NCI-H2081 treated with DMSO at 0.1 percent for 48 hours (cell line): ENCODE measurements at regions not wholly inside any gene's neighbourhood (a gene's known extent, or its start where the extent isn't known, plus 50 kb on each side); places are given as distances from the start of the nearest gene placed in this dataset.

Experiments
- DNase-seq: peaks from one replicate; lab custom pipeline; 2025; lab: John Stamatoyannopoulos, UW

DNA sequence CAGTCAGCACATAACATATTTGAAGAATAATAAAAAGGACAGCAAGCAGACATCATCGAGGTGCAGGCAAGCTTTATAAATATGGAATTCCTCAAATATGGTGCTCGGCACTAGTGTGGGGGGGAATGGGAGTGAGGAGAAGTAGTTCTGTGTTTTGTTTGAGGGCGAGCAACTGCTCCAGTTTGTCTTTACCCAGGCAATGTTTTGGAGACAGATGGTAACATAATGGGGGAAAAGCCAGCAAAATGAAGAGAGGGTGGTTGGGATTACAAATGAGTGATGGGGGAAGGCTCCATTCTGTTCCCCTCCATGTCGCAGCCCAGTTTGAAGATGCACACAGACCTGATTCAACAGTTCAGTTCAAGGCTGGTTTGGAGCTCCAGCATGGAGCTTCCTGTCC, 572.9 kb upstream of the DIPK2B start:
- no peak for DNase-seq

- DNase-seq: no peak
Observed at GRCh38 chrX:45771560-45772340, 571.1 kb upstream of the DIPK2B start.

DNA sequence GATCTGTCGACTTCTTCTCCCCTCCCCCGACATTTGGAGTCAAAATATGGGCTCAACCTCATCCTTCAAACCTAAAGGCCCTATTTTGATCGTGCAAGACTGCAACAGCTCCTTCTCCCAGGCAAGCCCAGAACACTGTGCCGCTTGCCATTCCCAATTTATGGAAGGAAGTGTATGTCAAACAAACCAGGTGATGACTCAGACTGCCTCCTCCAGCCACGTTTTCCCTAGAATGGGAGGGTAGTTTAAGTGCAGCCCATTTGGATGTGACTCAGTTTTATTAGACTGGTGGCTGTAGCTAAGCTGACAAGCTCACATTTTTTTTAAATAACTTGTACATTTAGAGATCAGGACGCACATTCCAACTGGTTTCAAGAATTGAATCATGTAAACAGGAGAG, 570.4 kb upstream of the DIPK2B start:
- DNase-seq: no peak

DNA sequence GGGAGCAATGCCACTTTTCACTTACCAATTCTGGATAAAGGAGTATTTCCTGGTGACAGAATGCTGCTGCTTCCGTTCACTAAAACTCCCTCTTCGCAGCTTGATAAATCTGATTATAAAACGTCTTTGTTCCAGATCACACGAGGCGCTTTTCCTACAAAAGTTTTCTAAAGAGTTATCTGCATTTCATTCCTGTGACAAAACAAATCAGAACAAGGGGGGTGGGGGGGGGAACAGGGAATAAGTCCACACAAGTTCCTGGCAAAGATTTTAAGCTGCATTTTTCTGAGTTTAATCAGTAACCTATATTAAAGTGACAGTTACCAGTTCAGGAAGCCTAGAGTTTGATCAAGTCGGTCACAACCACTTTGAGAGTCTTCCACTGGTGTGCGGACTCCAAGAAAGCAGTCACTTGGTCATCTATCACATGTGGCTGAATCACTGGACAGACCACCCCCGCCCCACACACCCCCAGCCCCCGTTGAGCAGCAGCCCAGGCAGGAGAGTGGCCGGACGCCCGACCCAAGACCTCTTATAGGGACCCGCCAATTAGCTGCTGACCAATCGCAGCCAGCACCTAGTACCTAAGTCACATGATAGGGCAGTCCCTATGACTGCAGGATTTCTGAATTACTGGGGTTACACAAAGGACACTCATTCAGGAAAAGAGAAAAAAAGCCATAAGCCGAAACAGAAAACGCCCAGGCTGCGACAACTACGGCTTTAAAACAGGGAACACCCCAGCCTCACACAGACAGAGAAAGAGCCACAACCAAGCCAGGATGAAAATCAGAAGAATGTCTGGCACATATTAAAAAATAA, 569.3 kb upstream of the DIPK2B start:
- DNase-seq: no peak

DNA sequence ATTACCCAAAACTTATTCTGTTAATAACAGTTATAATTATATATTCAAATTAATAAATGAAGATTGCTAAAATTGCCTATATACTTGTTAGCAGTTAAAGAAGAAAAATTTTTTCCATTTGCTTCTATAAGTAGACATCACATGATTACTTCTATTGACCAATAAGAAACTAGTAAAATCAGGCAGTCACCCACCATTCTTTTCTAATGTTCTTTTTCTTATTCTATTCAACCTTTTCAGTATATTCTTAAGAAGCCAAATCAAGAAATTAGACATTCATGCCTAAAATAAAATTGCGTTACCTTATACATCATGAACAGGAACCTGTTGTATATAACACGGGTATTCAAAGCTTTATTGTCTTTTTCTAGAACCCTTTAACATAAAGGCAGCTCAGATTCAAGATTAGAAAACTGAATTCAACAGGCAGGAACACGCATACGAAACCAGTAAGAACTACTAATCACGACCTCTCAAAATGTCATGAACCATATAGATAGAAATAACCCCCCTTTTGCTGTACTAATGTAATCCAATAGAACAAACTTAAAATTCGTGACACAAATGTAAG, 568.1 kb upstream of the DIPK2B start:
- DNase-seq: no peak

DNA sequence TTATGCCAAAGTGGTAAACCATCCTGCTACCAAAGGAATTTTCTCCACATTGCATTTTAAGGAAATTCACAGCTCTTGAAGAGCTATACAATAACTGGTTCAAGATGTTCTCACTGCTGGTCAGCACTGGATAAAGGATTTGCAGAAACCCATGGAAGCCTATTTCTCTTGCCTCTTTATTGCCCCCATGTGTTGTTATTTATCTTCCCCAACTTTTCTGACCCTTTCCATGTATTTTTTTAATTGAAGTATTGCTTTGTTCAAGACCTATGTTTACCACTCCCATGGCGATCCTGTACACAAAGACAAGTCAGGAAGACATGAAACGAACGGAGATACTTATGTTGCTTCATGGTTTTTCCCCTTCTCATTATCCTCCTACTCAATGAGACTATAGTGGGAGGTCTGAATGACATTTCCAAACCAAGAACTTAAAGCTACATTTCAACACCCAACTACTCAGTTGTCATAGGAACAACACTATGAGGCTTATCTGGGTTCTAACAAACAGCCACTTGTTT, 566.4 kb upstream of the DIPK2B start:
- no peak for DNase-seq

- DNase-seq: no peak
Observed at GRCh38 chrX:45765767-45766166, 565.1 kb upstream of the DIPK2B start.

DNA sequence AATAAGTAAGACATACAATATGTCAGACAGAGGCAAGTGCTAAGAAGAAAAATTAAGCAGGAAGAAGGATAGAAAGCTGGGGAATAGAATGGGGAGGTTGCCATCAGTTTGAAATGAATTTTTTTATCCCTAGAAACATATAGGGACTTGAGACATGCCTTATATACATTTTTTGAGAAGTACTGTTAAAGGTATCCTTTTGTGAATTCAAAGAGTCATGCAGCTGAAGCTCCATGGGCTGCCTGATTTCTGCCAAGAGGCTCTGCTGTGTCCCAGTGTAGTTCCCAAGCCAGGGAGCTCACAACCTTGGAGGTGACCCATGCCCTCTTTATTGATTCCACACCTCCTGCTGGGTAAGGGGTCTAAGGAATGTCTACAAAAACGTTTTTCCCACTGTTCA, 564.6 kb upstream of the DIPK2B start:
- DNase-seq: no peak

- DNase-seq: no peak
Observed at GRCh38 chrX:45762699-45763647, 562.3 kb upstream of the DIPK2B start.

- DNase-seq: no peak
Observed at GRCh38 chrX:45761920-45762319, 561.2 kb upstream of the DIPK2B start.

DNA sequence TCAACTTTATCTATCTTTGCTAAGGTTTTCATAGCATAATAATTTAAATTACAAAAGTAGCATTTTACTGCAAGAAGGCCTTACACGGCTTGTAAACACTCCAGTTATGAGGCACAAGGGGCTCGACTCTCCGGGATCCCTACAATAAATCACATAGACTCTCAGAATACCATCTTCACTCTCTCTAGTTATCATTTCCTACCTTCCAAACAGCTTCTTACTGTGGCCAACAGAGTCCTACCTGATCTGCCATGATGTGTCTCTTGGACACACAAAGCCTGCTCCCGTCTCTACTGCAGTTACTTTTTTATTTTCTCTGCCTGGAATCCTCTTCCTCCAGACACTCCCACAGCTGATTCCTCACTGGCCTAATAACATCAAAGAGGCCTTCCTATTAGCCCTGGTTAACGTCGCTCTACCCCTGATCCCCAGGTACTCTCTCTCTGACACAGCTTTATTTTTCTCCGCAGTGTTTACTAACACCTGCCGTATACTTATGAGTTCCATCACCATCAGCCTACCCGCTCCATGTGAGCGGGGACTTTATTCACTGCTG, 559.6 kb upstream of the DIPK2B start:
- no peak for DNase-seq

DNA sequence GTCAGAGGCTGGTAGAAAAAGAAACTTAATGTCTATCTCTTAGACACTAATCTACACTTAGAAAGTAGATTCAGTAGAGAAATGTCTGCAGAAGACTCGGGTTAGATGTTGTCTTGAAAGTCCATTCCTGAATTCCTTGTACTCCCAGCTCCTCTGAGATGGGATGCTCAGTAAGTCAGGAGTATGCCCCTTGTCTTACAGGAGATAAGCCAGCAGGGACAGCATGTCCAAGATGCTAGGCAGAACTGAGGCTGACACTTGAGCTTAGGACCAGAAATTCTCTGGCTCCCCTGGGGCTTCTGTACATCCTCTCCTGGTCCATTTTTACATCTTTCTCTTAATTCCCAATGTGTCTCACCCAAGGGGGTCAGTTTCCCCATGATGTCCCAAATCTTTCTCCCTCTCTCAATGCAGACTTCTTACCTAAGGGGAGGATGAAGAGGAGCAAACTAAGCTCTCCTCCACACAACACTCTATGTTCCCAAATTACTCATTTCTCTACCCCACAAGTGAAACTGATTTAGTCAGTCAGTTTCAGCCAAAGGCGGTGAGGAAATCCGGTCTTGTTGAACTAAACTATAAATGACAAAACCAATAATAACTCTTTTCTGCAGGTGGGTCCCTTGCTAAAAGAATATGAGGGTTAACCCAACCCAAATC, 558.2 kb upstream of the DIPK2B start:
- no peak for DNase-seq

DNA sequence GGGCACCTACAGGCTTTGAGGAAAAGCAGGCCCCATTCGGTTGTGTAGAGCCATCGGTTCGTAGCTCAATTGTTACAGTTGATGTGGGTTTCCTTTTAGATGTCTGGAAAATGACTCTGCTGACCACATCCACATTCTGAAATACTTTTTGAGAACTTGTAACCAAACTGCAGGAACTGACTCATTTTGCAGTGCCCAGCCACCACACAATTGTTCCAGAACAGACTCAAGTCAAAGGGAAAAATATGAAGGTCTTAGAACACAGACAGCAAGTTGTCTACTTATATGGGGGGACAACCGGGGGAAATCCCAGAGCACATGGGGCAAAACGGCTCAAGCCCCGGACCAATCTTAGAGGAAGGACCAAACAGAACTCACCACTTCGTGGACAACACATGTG, 557.6 kb upstream of the DIPK2B start:
- no peak for DNase-seq

GRCh38 chrX:45757272-45757671, 556.6 kb upstream of the DIPK2B start:
- DNase-seq: no peak

GRCh38 chrX:45756557-45756956, 555.9 kb upstream of the DIPK2B start:
- DNase-seq: peak; percentile 8

- DNase-seq: no peak
Observed at GRCh38 chrX:45755703-45756102, 555.0 kb upstream of the DIPK2B start.

DNA sequence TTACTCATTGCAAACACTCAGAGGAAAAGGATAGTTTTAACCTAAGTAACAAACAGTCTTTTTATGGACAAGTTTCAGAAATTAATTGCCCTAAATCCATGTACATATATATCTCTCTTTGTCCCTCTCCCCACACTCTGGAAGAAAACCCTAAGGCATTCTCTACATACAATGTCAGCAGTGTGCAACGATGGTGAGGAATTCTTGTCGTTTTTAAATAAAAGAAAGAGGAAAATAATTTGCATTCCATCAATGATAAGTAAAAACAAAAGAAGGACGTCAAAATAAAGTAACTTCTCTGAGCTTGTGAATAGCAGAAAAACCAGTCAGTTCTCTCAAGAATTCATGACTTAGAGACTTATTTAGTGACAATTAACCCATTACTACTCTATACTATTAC, 550.5 kb upstream of the DIPK2B start:
- DNase-seq: no peak

- no peak for DNase-seq
Observed at GRCh38 chrX:45750639-45751038, 550.0 kb upstream of the DIPK2B start.

GRCh38 chrX:45749375-45749774, 548.7 kb upstream of the DIPK2B start:
- DNase-seq: no peak

DNA sequence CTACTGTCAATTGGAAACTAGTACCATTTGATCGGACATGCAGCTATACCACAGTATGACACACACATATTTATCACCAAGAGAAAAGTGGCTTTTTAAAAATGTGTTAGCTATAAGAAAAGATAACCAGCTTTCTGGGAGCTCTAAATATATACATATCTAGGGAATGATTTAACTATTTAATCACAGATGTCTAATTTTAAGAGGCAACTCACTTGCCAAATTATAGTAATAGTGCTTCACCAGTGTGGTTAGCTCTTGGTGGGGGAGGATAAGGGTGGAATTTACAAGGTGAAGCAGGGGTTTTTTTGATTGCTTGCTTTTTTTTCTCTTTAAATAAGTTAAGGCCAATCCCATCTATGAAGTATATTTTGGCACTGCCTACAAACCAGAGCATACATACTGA, 547.7 kb upstream of the DIPK2B start:
- DNase-seq: no peak

DNA sequence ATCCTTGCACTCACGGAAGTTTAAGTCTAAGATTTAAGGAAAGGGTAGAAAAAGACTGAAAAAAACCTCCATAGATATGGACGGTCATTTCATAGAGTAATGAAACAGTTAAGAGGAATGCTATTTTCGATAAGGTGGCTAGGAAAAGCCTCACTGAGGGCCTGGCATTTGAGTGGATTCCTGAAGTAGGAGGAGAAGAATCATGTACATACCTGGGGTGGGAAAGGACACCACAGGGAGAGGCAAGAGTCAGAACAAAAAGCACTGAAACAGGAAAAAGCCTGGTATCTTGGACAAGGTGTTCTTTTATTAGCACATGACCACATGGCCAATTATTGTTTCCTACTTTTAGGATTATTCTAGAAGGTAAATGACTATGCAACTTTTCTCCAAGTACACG, 547.2 kb upstream of the DIPK2B start:
- no peak for DNase-seq
